HCT116 (cell line): ENCODE measurements at regions not wholly inside any gene's neighbourhood (a gene's known extent, or its start where the extent isn't known, plus 50 kb on each side); places are given as distances from the start of the nearest gene placed in this dataset.

Experiments
- ATAC-seq: fragments of 200-7000 bp; cut with Tn5 transposase; 2 replicates; pipeline ENCODE4 v1.9.1; 2020; ENCODE audit warnings: mild to moderate bottlenecking, moderate library complexity
- BruUV-seq: library from RNA; stranded (reverse); fragments of 400-500 nt; replicated peaks from 2 replicates; lab custom pipeline; 2021; lab: Mats Ljungman, UMichigan
- CTCF ChIA-PET: fragments of 300-600 bp; sonication (Branson Sonifier 250); formaldehyde crosslinking; loops from one replicate; lab custom pipeline; 2021; ENCODE audit warnings: antibody characterized with exemption; lab: Charles Lee
- POLR2A ChIA-PET: fragments of 300-600, 350-600 bp; sonication (Branson Sonifier 250); formaldehyde crosslinking; loops from one replicate; lab custom pipeline; 2021; ENCODE audit warnings: antibody characterized with exemption; lab: Charles Lee
- RAD21 ChIA-PET, 2 experiments: fragments of 300-600 bp; sonication (Branson Sonifier 250); formaldehyde crosslinking; loops; one replicate each; lab custom pipeline; 2023; ENCODE audit warnings: low total read pairs in 2 of 2; ENCODE audit not compliant: uncharacterized antibody in 2 of 2, unreplicated experiment in 2 of 2, low non-redundant PET in 1 of 2; lab: Charles Lee
- DNase-seq: peaks from one replicate; pipeline ENCODE4 v3.0.0-alpha.2; 2010; ENCODE audit warnings: low read depth, low spot score
- H2AFZ ChIP-seq: fragments of 200-600 bp; shearing (Covaris generic), sonication (generic); 2 replicates; pipeline ENCODE4 v1.6.1; 2017; ENCODE audit warnings: low read depth, mixed run types, mixed read lengths, antibody characterized with exemption, low read length; ENCODE audit not compliant: poor library complexity, severe bottlenecking
- H3K27ac ChIP-seq: 2 replicates; pipeline ENCODE4 v1.5.1; 2012; ENCODE audit warnings: low read depth, low read length
- H3K27me3 ChIP-seq: fragments of 200-600 bp; sonication (generic); 2 replicates; pipeline ENCODE4 v1.6.1; 2016; ENCODE audit warnings: mixed run types, low read length, mixed read lengths; ENCODE audit not compliant: insufficient read depth
- H3K36me3 ChIP-seq, 2 experiments: fragments of 200-500 bp in 1 of 2; fragments of 200-600 bp in 1 of 2; sonication (Bioruptor generic) in 1 of 2; sonication (generic) in 1 of 2; 2 replicates each; pipeline versions ENCODE4 v1.5.1 to v1.6.1; 2014 to 2016; ENCODE audit warnings: low read length in 2 of 2, inconsistent platforms in 1 of 2, mixed read lengths in 1 of 2, mixed run types in 1 of 2; ENCODE audit not compliant: insufficient read depth in 2 of 2, control insufficient read depth in 1 of 2
- H3K4me1 ChIP-seq, 2 experiments: fragments of 200-600 bp in 1 of 2; sonication (generic) in 1 of 2; 2 replicates each; pipeline versions ENCODE4 v1.5.1 to v1.6.1; 2012 to 2017; ENCODE audit warnings: low read length in 2 of 2, inconsistent platforms in 1 of 2, mild to moderate bottlenecking in 1 of 2, mixed read lengths in 1 of 2, mixed run types in 1 of 2, moderate library complexity in 1 of 2; ENCODE audit not compliant: insufficient read depth in 2 of 2, control insufficient read depth in 1 of 2
- H3K4me2 ChIP-seq: fragments of 200-600 bp; sonication (generic); 2 replicates; pipeline ENCODE4 v1.6.1; 2017; ENCODE audit warnings: mixed run types, low read length, mixed read lengths
- H3K4me3 ChIP-seq, 2 experiments: fragments of 200-600 bp in 1 of 2; sonication (generic) in 1 of 2; replicated peaks in 1 of 2; 2 replicates each; pipeline ENCODE4 v1.5.1; 2011 to 2016; ENCODE audit warnings: low read length in 2 of 2, control low read depth in 1 of 2, low read depth in 1 of 2, mild to moderate bottlenecking in 1 of 2, mixed read lengths in 1 of 2, mixed run types in 1 of 2
- H3K79me2 ChIP-seq: fragments of 200-600 bp; sonication (generic); 2 replicates; pipeline ENCODE4 v1.6.1; 2017; ENCODE audit warnings: mild to moderate bottlenecking, mixed run types, low read length, moderate library complexity, mixed read lengths; ENCODE audit not compliant: insufficient read depth
- H3K9ac ChIP-seq: fragments of 200-600 bp; sonication (generic); 2 replicates; pipeline ENCODE4 v1.6.1; 2016; ENCODE audit warnings: low read length, mixed read lengths
- H3K9me2 ChIP-seq: fragments of 200-600 bp; sonication (generic), shearing (Covaris generic); 2 replicates; pipeline ENCODE4 v1.6.1; 2017; ENCODE audit warnings: mixed run types, mild to moderate bottlenecking, moderate library complexity; ENCODE audit not compliant: insufficient read depth
- H3K9me3 ChIP-seq, 2 experiments: fragments of 200-500 bp in 1 of 2; fragments of 200-600 bp in 1 of 2; sonication (Bioruptor generic) in 1 of 2; sonication (generic) in 1 of 2; 2 replicates each; pipeline ENCODE4 v1.6.1; 2014 to 2017; ENCODE audit warnings: low read length in 2 of 2, mixed read lengths in 2 of 2, inconsistent platforms in 1 of 2, low read depth in 1 of 2, mild to moderate bottlenecking in 1 of 2, mixed run types in 1 of 2, moderate library complexity in 1 of 2; ENCODE audit not compliant: control insufficient read depth in 1 of 2, insufficient read depth in 1 of 2
- H4K20me1 ChIP-seq: fragments of 200-600 bp; sonication (generic), shearing (Covaris generic); 2 replicates; pipeline ENCODE4 v1.6.1; 2017; ENCODE audit warnings: mixed run types, mild to moderate bottlenecking, moderate library complexity; ENCODE audit not compliant: insufficient read depth
- CBX3 ChIP-seq: IDR thresholded peaks from 2 replicates; pipeline ENCODE4 v1.6.1; 2012; ENCODE audit warnings: low read depth
- CEBPB ChIP-seq: IDR thresholded peaks from 2 replicates; pipeline ENCODE4 v1.6.1; 2012; ENCODE audit warnings: low read depth
- EGR1 ChIP-seq: IDR thresholded peaks from 2 replicates; pipeline ENCODE4 v1.6.1; 2012; ENCODE audit warnings: low read depth
- ELF1 ChIP-seq: IDR thresholded peaks from 2 replicates; pipeline ENCODE4 v1.6.1; 2012; ENCODE audit warnings: low read depth, borderline replicate concordance
- EZH2 ChIP-seq: fragments of 200-600 bp; sonication (generic); IDR thresholded peaks from 2 replicates; pipeline ENCODE4 v1.6.1; 2017; ENCODE audit warnings: antibody characterized with exemption, mixed run types
- EZH2phosphoT487 ChIP-seq: fragments of 200-600 bp; IDR thresholded peaks from 2 replicates; pipeline ENCODE4 v1.6.1; 2018; ENCODE audit warnings: antibody characterized with exemption, borderline replicate concordance
- JUND ChIP-seq: IDR thresholded peaks from 2 replicates; pipeline ENCODE4 v1.6.1; 2012
- POLR2A ChIP-seq: IDR thresholded peaks from 2 replicates; pipeline ENCODE4 v1.7.0; 2011; ENCODE audit warnings: borderline replicate concordance; ENCODE audit not compliant: insufficient read depth, insufficient read length; ENCODE audit errors: extremely low read depth
- POLR2AphosphoS5 ChIP-seq: IDR thresholded peaks from 2 replicates; pipeline ENCODE4 v1.6.1; 2011; ENCODE audit warnings: mild to moderate bottlenecking, low read depth, low read length, moderate library complexity
- SP1 ChIP-seq: IDR thresholded peaks from 2 replicates; pipeline ENCODE4 v1.6.1; 2012; ENCODE audit warnings: low read depth
- SRF ChIP-seq: IDR thresholded peaks from 2 replicates; pipeline ENCODE4 v1.6.1; 2012; ENCODE audit warnings: low read depth
- TCF7L2 ChIP-seq: IDR thresholded peaks from 2 replicates; pipeline ENCODE4 v1.7.0; 2011; ENCODE audit warnings: borderline replicate concordance, inconsistent platforms; ENCODE audit not compliant: insufficient read depth, insufficient read length; ENCODE audit errors: extremely low read depth
- YY1 ChIP-seq: IDR thresholded peaks from 2 replicates; pipeline ENCODE4 v1.6.1; 2011; ENCODE audit warnings: low read length, low read depth, moderate library complexity, mild to moderate bottlenecking; ENCODE audit not compliant: insufficient replicate concordance; ENCODE audit errors: extremely low read depth
- ZNF274 ChIP-seq: fragments of 200-500 bp; sonication (Bioruptor generic); IDR thresholded peaks from 2 replicates; pipeline ENCODE4 v1.6.1; 2014; ENCODE audit warnings: mild to moderate bottlenecking, low read depth, low read length, inconsistent platforms
- intact Hi-C: fragments of 100-400 bp; cut with micrococcal nuclease; formaldehyde crosslinking; loops from 2 replicates; pipeline ENCODE4 v1.10.0; 2022
- TF ChIP-seq, protein P1 (sequence below), 3 experiments: fragments of 200-600 bp in 1 of 3; sonication (generic) in 1 of 3; IDR thresholded peaks in 2 of 3; conservative IDR thresholded peaks in 1 of 3; 2 replicates each; pipeline ENCODE4 v1.5.1; 2012 to 2017; ENCODE audit warnings: low read depth in 2 of 3, low read length in 2 of 3, antibody characterized with exemption in 1 of 3, borderline replicate concordance in 1 of 3, control low read depth in 1 of 3, mild to moderate bottlenecking in 1 of 3, mixed read lengths in 1 of 3, mixed run types in 1 of 3, moderate library complexity in 1 of 3; ENCODE audit not compliant: insufficient read depth in 1 of 3

DNA sequence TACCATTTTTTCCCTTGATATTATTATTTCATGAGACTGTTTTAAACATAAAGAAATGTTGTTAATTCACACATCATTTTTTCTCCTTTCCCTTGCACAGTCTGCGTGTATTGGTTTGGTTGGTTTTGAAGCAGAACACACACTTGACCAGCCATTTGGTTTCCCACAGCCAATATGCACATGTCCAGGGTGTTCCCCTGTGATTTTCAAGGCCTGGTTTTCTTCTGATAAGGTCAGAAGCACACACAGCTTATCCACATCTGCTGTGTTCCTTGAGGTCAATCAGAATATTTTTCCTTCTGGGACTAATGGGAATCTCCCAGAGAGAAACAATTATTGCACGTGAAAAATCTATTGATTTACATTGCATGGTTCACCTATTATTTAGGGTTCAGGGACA lies 103.2 kb upstream of the EFEMP1 start:
- ChIA-PET POLR2A (no interaction called here), RAD21 (no interaction called here), CTCF (no interaction called here)
- Histone ChIP-seq H3K27me3 (no peaks in the 10 kb centered on the region), H3K9ac (no peak overlapping the region), H3K36me3 (no peaks in the 10 kb centered on the region), H3K79me2 (no peaks in the 10 kb centered on the region), H3K9me2 (no peaks in the 10 kb centered on the region), H3K9me3 (no peaks in the 10 kb centered on the region), H2AFZ (no peak overlapping the region), H3K27ac (no peak overlapping the region), H3K4me3 (no peak overlapping the region), H3K4me2 (no peak overlapping the region), H4K20me1 (no peaks in the 10 kb centered on the region), H3K4me1 (no peaks in the 10 kb centered on the region)
- ATAC-seq: no peak
- no TSS peak for BruUV-seq
- intact Hi-C loops: no loop called here
- TF ChIP-seq EZH2phosphoT487 (no peak), CEBPB (no peak), EZH2 (no peak), YY1 (no peak), SP1 (no peak), CBX3 (no peak), JUND (no peak), SRF (no peak), ELF1 (no peak)
- no peak for DNase-seq

DNA sequence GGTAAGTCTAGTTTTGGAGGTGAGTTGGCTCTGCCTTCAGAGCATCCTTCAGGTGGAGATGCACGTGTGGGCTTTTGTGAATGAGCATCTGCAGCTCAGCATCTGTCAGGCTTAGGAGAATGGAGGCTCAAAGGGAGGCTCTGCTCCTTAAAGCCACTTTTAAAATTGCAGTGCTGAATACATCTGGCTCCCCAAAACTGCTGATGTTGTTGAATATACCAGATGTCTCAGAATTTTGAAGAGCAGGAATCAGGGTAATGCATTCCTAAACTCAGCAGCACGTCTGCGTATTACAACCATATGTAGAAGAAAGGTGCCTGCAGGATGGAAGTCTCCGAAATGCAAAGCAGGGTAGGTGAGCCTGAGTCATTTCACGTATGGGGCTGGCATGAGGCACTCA lies 106.5 kb upstream of the EFEMP1 start:
- Histone ChIP-seq H3K9ac (no peak overlapping the region), H3K27ac (no peak overlapping the region), H2AFZ (no peak overlapping the region), H3K27me3 (no peaks in the 10 kb centered on the region), H3K79me2 (no peaks in the 10 kb centered on the region), H3K4me1 (no peaks in the 10 kb centered on the region), H3K36me3 (no peaks in the 10 kb centered on the region), H3K4me2 (no peak overlapping the region), H4K20me1 (no peaks in the 10 kb centered on the region), H3K4me3 (no peak overlapping the region), H3K9me3 (no peaks in the 10 kb centered on the region), H3K9me2 (no peaks in the 10 kb centered on the region)
- TF ChIP-seq EGR1 (no peak), SRF (no peak), YY1 (no peak), CEBPB (no peak), EZH2phosphoT487 (no peak), TCF7L2 (no peak), POLR2A (no peak), ZNF274 (no peak), POLR2AphosphoS5 (no peak)
- TF ChIP-seq, protein P1, sequence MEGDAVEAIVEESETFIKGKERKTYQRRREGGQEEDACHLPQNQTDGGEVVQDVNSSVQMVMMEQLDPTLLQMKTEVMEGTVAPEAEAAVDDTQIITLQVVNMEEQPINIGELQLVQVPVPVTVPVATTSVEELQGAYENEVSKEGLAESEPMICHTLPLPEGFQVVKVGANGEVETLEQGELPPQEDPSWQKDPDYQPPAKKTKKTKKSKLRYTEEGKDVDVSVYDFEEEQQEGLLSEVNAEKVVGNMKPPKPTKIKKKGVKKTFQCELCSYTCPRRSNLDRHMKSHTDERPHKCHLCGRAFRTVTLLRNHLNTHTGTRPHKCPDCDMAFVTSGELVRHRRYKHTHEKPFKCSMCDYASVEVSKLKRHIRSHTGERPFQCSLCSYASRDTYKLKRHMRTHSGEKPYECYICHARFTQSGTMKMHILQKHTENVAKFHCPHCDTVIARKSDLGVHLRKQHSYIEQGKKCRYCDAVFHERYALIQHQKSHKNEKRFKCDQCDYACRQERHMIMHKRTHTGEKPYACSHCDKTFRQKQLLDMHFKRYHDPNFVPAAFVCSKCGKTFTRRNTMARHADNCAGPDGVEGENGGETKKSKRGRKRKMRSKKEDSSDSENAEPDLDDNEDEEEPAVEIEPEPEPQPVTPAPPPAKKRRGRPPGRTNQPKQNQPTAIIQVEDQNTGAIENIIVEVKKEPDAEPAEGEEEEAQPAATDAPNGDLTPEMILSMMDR (IDR thresholded peaks at IDR 0.05 in 2 of 3, conservative IDR thresholded peaks at IDR 0.05 in 1 of 3; ENCODE audit: borderline replicate concordance in 1 of 3, insufficient read depth in 1 of 3, low read depth in 2 of 3, low read length in 2 of 3): no peak
- BruUV-seq: no TSS peak
- no peak for ATAC-seq
- ChIA-PET RAD21 (no interaction called here), POLR2A (no interaction called here), CTCF (no interaction called here)
- intact Hi-C loops: no loop called here
- DNase-seq: no peak
